ENCODE measurements at regions not wholly inside any gene's neighbourhood (a gene's known extent, or its start where the extent isn't known, plus 50 kb on each side); places are given as distances from the start of the nearest gene placed in this dataset.

- DNase-seq = no peak
- TF ChIP-seq EZH2 (IDR thresholded peaks at IDR 0.05; ENCODE audit: insufficient read depth, poor library complexity, severe bottlenecking) (no peak), EZH2phosphoT487 (IDR thresholded peaks at IDR 0.05; ENCODE audit: insufficient read depth, low read depth) (no peak)
- 7 to 14% methylated on average over 4 of the region's 4 CpGs for WGBS, 2 experiments (ENCODE audit: low coverage in 1 of 2, low lambda C conversion rate in 2 of 2, missing lambda C conversion rate in 2 of 2)
- Histone ChIP-seq H3F3A (ENCODE audit: insufficient read depth) (no peaks in the 10 kb centered on the region), H3K36me3 (ENCODE audit: low read depth) (no peaks in the 10 kb centered on the region), H3K4me1 (ENCODE audit: insufficient read depth) (no peaks in the 10 kb centered on the region), H3K27ac (no peak overlapping the region), H3K27me3 (replicated peaks; ENCODE audit: insufficient read depth) (no peaks in the 10 kb centered on the region), H3K4me3 (no peak overlapping the region), H3K79me2 (ENCODE audit: insufficient read depth) (no peaks in the 10 kb centered on the region), H3K4me2 (ENCODE audit: unreplicated experiment) (no peak overlapping the region), H2AFZ (no peak overlapping the region), H3K9me2 (ENCODE audit: insufficient read depth) (no peaks in the 10 kb centered on the region), H4K20me1 (ENCODE audit: insufficient read depth) (no peaks in the 10 kb centered on the region), H3K9me3 (ENCODE audit: low read depth) (no peaks in the 10 kb centered on the region), H3K9ac (no peak overlapping the region)
- in situ Hi-C loops (cut with MboI) = no loop called here
These were observed 160.5 kb upstream of the NSMCE3 start for GRCh38 chr15:29430124-29430523.

GRCh38 chr15:29429584-29429983 is 160.0 kb upstream of the NSMCE3 start:
- H3K27me3 ChIP-seq (replicated peaks; ENCODE audit: insufficient read depth) = no peaks in the 10 kb centered on the region
- no peaks in the 10 kb centered on the region for H3K9me3 ChIP-seq (ENCODE audit: low read depth)
- TF ChIP-seq EZH2phosphoT487 (IDR thresholded peaks at IDR 0.05; ENCODE audit: insufficient read depth, low read depth) = no peak
- TF ChIP-seq EZH2 (IDR thresholded peaks at IDR 0.05; ENCODE audit: insufficient read depth, poor library complexity, severe bottlenecking) = no peak
- H3K27ac ChIP-seq = no peak overlapping the region
- no peaks in the 10 kb centered on the region for H3K9me2 ChIP-seq (ENCODE audit: insufficient read depth)
- H3K4me3 ChIP-seq = no peak overlapping the region
- WGBS, 2 experiments (ENCODE audit: low coverage in 1 of 2, low lambda C conversion rate in 2 of 2, missing lambda C conversion rate in 2 of 2) = 36 to 40% methylated on average over 13 of the region's 13 CpGs
- no peak overlapping the region for H2AFZ ChIP-seq
- H3K9ac ChIP-seq = no peak overlapping the region
- H3K4me1 ChIP-seq (ENCODE audit: insufficient read depth) = no peaks in the 10 kb centered on the region
- H3F3A ChIP-seq (ENCODE audit: insufficient read depth) = no peaks in the 10 kb centered on the region
- H3K36me3 ChIP-seq (ENCODE audit: low read depth) = no peaks in the 10 kb centered on the region
- no peaks in the 10 kb centered on the region for H4K20me1 ChIP-seq (ENCODE audit: insufficient read depth)
- in situ Hi-C loops (cut with MboI) = no loop called here
- no peak for DNase-seq
- H3K4me2 ChIP-seq (ENCODE audit: unreplicated experiment) = no peak overlapping the region
- H3K79me2 ChIP-seq (ENCODE audit: insufficient read depth) = no peaks in the 10 kb centered on the region

GRCh38 chr15:29428925-29429573 is 159.4 kb upstream of the NSMCE3 start:
- no peaks in the 10 kb centered on the region for H3F3A ChIP-seq (ENCODE audit: insufficient read depth)
- H3K36me3 ChIP-seq (ENCODE audit: low read depth) = no peaks in the 10 kb centered on the region
- no peak overlapping the region for H3K27ac ChIP-seq
- H3K4me1 ChIP-seq (ENCODE audit: insufficient read depth) = no peaks in the 10 kb centered on the region
- no peak overlapping the region for H2AFZ ChIP-seq
- WGBS, 2 experiments (ENCODE audit: low coverage in 1 of 2, low lambda C conversion rate in 2 of 2, missing lambda C conversion rate in 2 of 2) = 27 to 29% methylated on average over 7 of the region's 7 CpGs
- H3K9me3 ChIP-seq (ENCODE audit: low read depth) = no peaks in the 10 kb centered on the region
- H3K9me2 ChIP-seq (ENCODE audit: insufficient read depth) = no peaks in the 10 kb centered on the region
- no peak overlapping the region for H3K9ac ChIP-seq
- no peak overlapping the region for H3K4me3 ChIP-seq
- no peak overlapping the region for H3K4me2 ChIP-seq (ENCODE audit: unreplicated experiment)
- DNase-seq = no peak
- no peak for TF ChIP-seq EZH2 (IDR thresholded peaks at IDR 0.05; ENCODE audit: insufficient read depth, poor library complexity, severe bottlenecking)
- TF ChIP-seq EZH2phosphoT487 (IDR thresholded peaks at IDR 0.05; ENCODE audit: insufficient read depth, low read depth) = no peak
- H4K20me1 ChIP-seq (ENCODE audit: insufficient read depth) = no peaks in the 10 kb centered on the region
- in situ Hi-C loops (cut with MboI) = no loop called here
- no peaks in the 10 kb centered on the region for H3K27me3 ChIP-seq (replicated peaks; ENCODE audit: insufficient read depth)
- H3K79me2 ChIP-seq (ENCODE audit: insufficient read depth) = no peaks in the 10 kb centered on the region

- H3K79me2 ChIP-seq (ENCODE audit: insufficient read depth) = no peaks in the 10 kb centered on the region
- H3K36me3 ChIP-seq (ENCODE audit: low read depth) = no peaks in the 10 kb centered on the region
- TF ChIP-seq EZH2 (IDR thresholded peaks at IDR 0.05; ENCODE audit: insufficient read depth, poor library complexity, severe bottlenecking) (no peak), EZH2phosphoT487 (IDR thresholded peaks at IDR 0.05; ENCODE audit: insufficient read depth, low read depth) (no peak)
- H3K9me3 ChIP-seq (ENCODE audit: low read depth) = no peaks in the 10 kb centered on the region
- in situ Hi-C loops (cut with MboI) = no loop called here
- H3K27ac ChIP-seq = no peak overlapping the region
- no peaks in the 10 kb centered on the region for H3K4me1 ChIP-seq (ENCODE audit: insufficient read depth)
- no peaks in the 10 kb centered on the region for H3K9me2 ChIP-seq (ENCODE audit: insufficient read depth)
- DNase-seq = no peak
- no peak overlapping the region for H3K4me3 ChIP-seq
- H2AFZ ChIP-seq = no peak overlapping the region
- H3K4me2 ChIP-seq (ENCODE audit: unreplicated experiment) = no peak overlapping the region
- no peaks in the 10 kb centered on the region for H3F3A ChIP-seq (ENCODE audit: insufficient read depth)
- H4K20me1 ChIP-seq (ENCODE audit: insufficient read depth) = no peaks in the 10 kb centered on the region
- no peaks in the 10 kb centered on the region for H3K27me3 ChIP-seq (replicated peaks; ENCODE audit: insufficient read depth)
- no peak overlapping the region for H3K9ac ChIP-seq
These were observed 156.2 kb upstream of the NSMCE3 start for GRCh38 chr15:29425864-29426263.

- Histone ChIP-seq H3F3A (ENCODE audit: insufficient read depth) (no peaks in the 10 kb centered on the region), H4K20me1 (ENCODE audit: insufficient read depth) (no peaks in the 10 kb centered on the region), H3K4me3 (no peak overlapping the region), H3K27ac (no peak overlapping the region), H3K9ac (no peak overlapping the region), H3K36me3 (ENCODE audit: low read depth) (no peaks in the 10 kb centered on the region), H3K79me2 (ENCODE audit: insufficient read depth) (no peaks in the 10 kb centered on the region), H3K4me1 (ENCODE audit: insufficient read depth) (no peaks in the 10 kb centered on the region), H3K27me3 (replicated peaks; ENCODE audit: insufficient read depth) (no peaks in the 10 kb centered on the region), H2AFZ (no peak overlapping the region), H3K4me2 (ENCODE audit: unreplicated experiment) (no peak overlapping the region), H3K9me3 (ENCODE audit: low read depth) (no peaks in the 10 kb centered on the region), H3K9me2 (ENCODE audit: insufficient read depth) (no peaks in the 10 kb centered on the region)
- TF ChIP-seq EZH2phosphoT487 (IDR thresholded peaks at IDR 0.05; ENCODE audit: insufficient read depth, low read depth) = no peak
- TF ChIP-seq EZH2 (IDR thresholded peaks at IDR 0.05; ENCODE audit: insufficient read depth, poor library complexity, severe bottlenecking) = no peak
- DNase-seq = no peak
- 26 to 31% methylated on average over 4 of the region's 4 CpGs for WGBS, 2 experiments (ENCODE audit: low coverage in 1 of 2, low lambda C conversion rate in 2 of 2, missing lambda C conversion rate in 2 of 2)
- in situ Hi-C loops (cut with MboI) = no loop called here
These were observed 154.5 kb upstream of the NSMCE3 start for GRCh38 chr15:29424118-29424517.
